A549 (cell line): ENCODE measurements at regions not wholly inside any gene's neighbourhood (a gene's known extent, or its start where the extent isn't known, plus 50 kb on each side); places are given as distances from the start of the nearest gene placed in this dataset.
"Not testable (repeated sequence)": the region's sequence is repeated elsewhere in the genome, so short reads cannot be mapped to it uniquely, and the experiment has no call there.

ENCODE experiments used
- ATAC-seq, 2 experiments: fragments of 200-7000 bp in 1 of 2; fragments of >200 bp in 1 of 2; cut with Nextera tagmentation in 1 of 2; cut with Tn5 transposase in 1 of 2; 3 replicates each; pipeline versions ENCODE4 v1.8.0 to v1.9.1; 2018 to 2020; ENCODE audit warnings: mild to moderate bottlenecking in 1 of 2, moderate library complexity in 1 of 2
- CTCF ChIA-PET: fragments of 300-600 bp; sonication (Branson Sonifier 250); formaldehyde crosslinking; extraction: SDS; loops from one replicate; lab custom pipeline; 2021; ENCODE audit warnings: antibody characterized with exemption, inconsistent platforms; lab: Yijun Ruan, JAX
- POLR2A ChIA-PET: fragments of 350-600 bp; formaldehyde crosslinking; extraction: SDS; loops from one replicate; lab custom pipeline; 2021; ENCODE audit warnings: antibody characterized with exemption, inconsistent platforms; lab: Yijun Ruan, JAX
- DNase-seq, 2 experiments: peaks; one replicate each; pipeline versions ENCODE4 v3.0.0 to v3.0.0-alpha.2; 2011 to 2016; ENCODE audit warnings: low read depth in 1 of 2, low spot score in 1 of 2
- FAIRE-seq: peaks from 2 replicates; lab custom pipeline; 2011; peaks lifted over from hg19 to GRCh38; lab: Jason Lieb, UNC
- H3K27ac ChIP-seq, 2 experiments: fragments of >200 bp; sonication (Bioruptor Twin); formaldehyde crosslinking; 3 replicates each; pipeline ENCODE4 v1.5.1; 2016 to 2017
- H3K4me1 ChIP-seq: fragments of >200 bp; sonication (Bioruptor Twin); formaldehyde crosslinking; 3 replicates; pipeline ENCODE4 v1.6.1; 2016
- H3K4me2 ChIP-seq: fragments of >200 bp; sonication (Bioruptor Twin); formaldehyde crosslinking; 3 replicates; pipeline ENCODE4 v1.6.1; 2016
- H3K4me3 ChIP-seq: fragments of >200 bp; sonication (Bioruptor Twin); formaldehyde crosslinking; 3 replicates; pipeline ENCODE4 v1.5.1; 2016
- H3K9me3 ChIP-seq: fragments of >200 bp; sonication (Bioruptor Twin); formaldehyde crosslinking; 3 replicates; pipeline ENCODE4 v1.6.1; 2016
- ATOH8 ChIP-seq: fragments of 250-450 bp; sonication (Bioruptor Pico); IDR thresholded peaks from 2 replicates; pipeline ENCODE4 v1.5.0; 2020; ENCODE audit warnings: low read depth, mild to moderate bottlenecking, moderate library complexity
- CBX2 ChIP-seq: fragments of 200-600 bp; sonication (generic); IDR thresholded peaks from 2 replicates; pipeline ENCODE4 v1.6.1; 2016; ENCODE audit warnings: low read depth, mild to moderate bottlenecking, borderline replicate concordance
- CHD4 ChIP-seq: fragments of 200-600 bp; sonication (generic); IDR thresholded peaks from 2 replicates; pipeline ENCODE4 v1.6.1; 2016; ENCODE audit warnings: antibody characterized with exemption, mild to moderate bottlenecking, borderline replicate concordance
- CTCF ChIP-seq: fragments of >200 bp; sonication (Bioruptor Twin); formaldehyde crosslinking; IDR thresholded peaks from 3 replicates; pipeline ENCODE4 v1.5.1; 2016
- ELK1 ChIP-seq: fragments of 150-350 bp; IDR thresholded peaks from 2 replicates; pipeline ENCODE4 v1.6.1; 2014; ENCODE audit warnings: low read depth, mild to moderate bottlenecking, low read length
- EP300 ChIP-seq, 2 experiments: fragments of >200 bp; sonication (Bioruptor Twin); formaldehyde crosslinking; IDR thresholded peaks; 2 replicates in 1 of 2; 3 replicates in 1 of 2; pipeline ENCODE4 v1.6.1; 2016 to 2017
- GATA3 ChIP-seq: IDR thresholded peaks from 2 replicates; pipeline ENCODE4 v1.6.1; 2012; ENCODE audit warnings: borderline replicate concordance
- HES2 ChIP-seq: fragments of >200 bp; sonication (Bioruptor Twin); formaldehyde crosslinking; IDR thresholded peaks from 2 replicates; pipeline ENCODE4 v1.6.1; 2016
- JUNB ChIP-seq: fragments of >200 bp; sonication (Bioruptor Twin); formaldehyde crosslinking; IDR thresholded peaks from 2 replicates; pipeline ENCODE4 v1.6.1; 2016
- MYC ChIP-seq: IDR thresholded peaks from 2 replicates; pipeline ENCODE4 v1.6.1; 2012; ENCODE audit warnings: mild to moderate bottlenecking, inconsistent platforms, low read length, improper control_type of control experiment, borderline replicate concordance
- NPAS2 ChIP-seq: fragments of 250-450 bp; sonication (Bioruptor Pico); IDR thresholded peaks from 2 replicates; pipeline ENCODE4 v1.8.0; 2022; ENCODE audit warnings: mild to moderate bottlenecking, moderate library complexity, borderline replicate concordance
- PHF8 ChIP-seq: fragments of 200-600 bp; sonication (generic); IDR thresholded peaks from 2 replicates; pipeline ENCODE4 v1.6.1; 2016; ENCODE audit warnings: low read depth, mild to moderate bottlenecking, antibody characterized with exemption, moderate library complexity, borderline replicate concordance
- POLR2AphosphoS2 ChIP-seq: conservative IDR thresholded peaks from 2 replicates; pipeline ENCODE4 v1.6.1; 2012; ENCODE audit warnings: low read length, improper control_type of control experiment, inconsistent platforms
- RARB ChIP-seq: fragments of 250-450 bp; sonication (Bioruptor Pico); IDR thresholded peaks from 2 replicates; pipeline ENCODE4 v1.8.0; 2021; ENCODE audit warnings: mild to moderate bottlenecking, moderate library complexity
- RFX5 ChIP-seq: fragments of 450-650 bp; IDR thresholded peaks from 2 replicates; pipeline ENCODE4 v1.7.1; 2014; ENCODE audit warnings: antibody characterized with exemption, mild to moderate bottlenecking, moderate library complexity
- SREBF2 ChIP-seq: fragments of 450-650 bp; IDR thresholded peaks from 2 replicates; pipeline ENCODE4 v1.6.1; 2014; ENCODE audit warnings: mild to moderate bottlenecking, moderate library complexity
- TFCP2L1 ChIP-seq: fragments of 250-450 bp; sonication (Bioruptor Pico); IDR thresholded peaks from 2 replicates; pipeline ENCODE4 v1.5.0; 2021; ENCODE audit warnings: mild to moderate bottlenecking
- USF2 ChIP-seq: fragments of 450-650 bp; IDR thresholded peaks from 2 replicates; pipeline ENCODE4 v1.6.1; 2014; ENCODE audit warnings: antibody characterized with exemption
- ZC3H11A ChIP-seq: fragments of 450-650 bp; IDR thresholded peaks from 2 replicates; pipeline ENCODE4 v1.6.1; 2014; ENCODE audit warnings: antibody characterized with exemption, mild to moderate bottlenecking
- ZFP36 ChIP-seq: fragments of 450-650 bp; IDR thresholded peaks from 2 replicates; pipeline ENCODE4 v1.6.1; 2014; ENCODE audit warnings: borderline replicate concordance; ENCODE audit not compliant: partially characterized antibody
- WGBS: methylation state at CpG from one replicate; pipeline ENCODE4 v1.1.6; 2017; ENCODE audit errors: missing lambda C conversion rate; 5-methylcytosine and 5-hydroxymethylcytosine counted together

- Histone ChIP-seq H3K9me3 (no peaks in the 10 kb centered on the region), H3K4me3 (no peak overlapping the region), H3K27ac (no peak overlapping the region), H3K4me1 (no peaks in the 10 kb centered on the region), H3K4me2 (no peak overlapping the region)
- no peak for DNase-seq
- POLR2A ChIA-PET: no interaction called here
- TF ChIP-seq NPAS2 (no peak), GATA3 (no peak), SREBF2 (no peak), ELK1 (no peak), PHF8 (no peak), HES2 (no peak), EP300 (IDR thresholded peaks at IDR 0.05) (no peak), TFCP2L1 (CRISPR knock-in tag) (no peak), JUNB (no peak), CTCF (no peak), USF2 (no peak), MYC (no peak), ZC3H11A (no peak), CHD4 (no peak), ATOH8 (CRISPR knock-in tag) (no peak), RARB (no peak), CBX2 (no peak), POLR2AphosphoS2 (no peak)
- ATAC-seq: no peak
- no peak for FAIRE-seq
- WGBS: 11% methylated on average over 2 of the region's 2 CpGs
- CTCF ChIA-PET: no interaction called here
These were observed 324.1 kb downstream of the FLRT2 start for GRCh38 chr14:85853996-85854526.

- no peak for TF ChIP-seq ZFP36
- TF ChIP-seq RFX5: no peak
- TF ChIP-seq, all 56 proteins: peak for 0
- CTCF ChIA-PET: no interaction called here
- H3K4me3 ChIP-seq: no peak overlapping the region
These were observed 323.0 kb downstream of the FLRT2 start for GRCh38 chr14:85852906-85853305.

GRCh38 chr14:85852123-85852522, 322.2 kb downstream of the FLRT2 start:
- H3K4me1 ChIP-seq, H3K9me3 ChIP-seq, DNase-seq, ATAC-seq, POLR2A ChIA-PET, H3K27ac ChIP-seq, H3K4me3 ChIP-seq, H3K4me2 ChIP-seq, FAIRE-seq: not testable (repeated sequence)
- WGBS: 18% methylated on average over 4 of the region's 4 CpGs
- CTCF ChIA-PET: interaction anchor here (0.6 kb wide), 1 partner anchor 26 kb away, joined by 3 read pairs; no protein-coding TSS in a partner anchor

More at GRCh38 chr14:85852906-85853305, 323.0 kb downstream of the FLRT2 start:
- WGBS: 31% methylated on average over 5 of the region's 5 CpGs
- Histone ChIP-seq H3K4me1 (no peaks in the 10 kb centered on the region), H3K4me2 (no peak overlapping the region), H3K9me3 (no peaks in the 10 kb centered on the region), H3K27ac (no peak overlapping the region)
- FAIRE-seq: no peak
- DNase-seq: no peak
- POLR2A ChIA-PET: no interaction called here
- ATAC-seq: no peak

- H3K27ac ChIP-seq, H3K4me1 ChIP-seq, POLR2A ChIA-PET, H3K9me3 ChIP-seq, DNase-seq, ATAC-seq, FAIRE-seq, H3K4me3 ChIP-seq, H3K4me2 ChIP-seq, CTCF ChIA-PET: not testable (repeated sequence)
- 43% methylated on average over 8 of the region's 8 CpGs for WGBS
These were observed 300.6 kb downstream of the FLRT2 start for GRCh38 chr14:85830549-85830948.

- H3K9me3 ChIP-seq, CTCF ChIA-PET, POLR2A ChIA-PET, H3K4me2 ChIP-seq, H3K4me3 ChIP-seq, DNase-seq, H3K4me1 ChIP-seq, ATAC-seq, H3K27ac ChIP-seq, FAIRE-seq: not testable (repeated sequence)
- WGBS: 29% methylated on average over 4 of the region's 25 CpGs
These were observed 299.7 kb downstream of the FLRT2 start for GRCh38 chr14:85829601-85830000.
